Effector memory CD8-positive, alpha-beta T cell (primary cell): ENCODE measurements at regions not wholly inside any gene's neighbourhood (a gene's known extent, or its start where the extent isn't known, plus 50 kb on each side); places are given as distances from the start of the nearest gene placed in this dataset.

ENCODE experiments used
- ATAC-seq: fragments of 150-1000 bp; cut with Tn5 transposase; replicated peaks from 2 replicates; pipeline ENCODE4 v1.10.0; 2021; ENCODE audit warnings: mild to moderate bottlenecking, moderate library complexity
- DNase-seq, 3 experiments: peaks; one replicate each; pipeline ENCODE4 v3.0.0; 2021
- H3K27ac Mint-ChIP-seq, 2 donors: one replicate each; pipeline ENCODE4 v1.8.0; 2022; ENCODE audit warnings: mild to moderate bottlenecking in 2 of 2, mixed read lengths in 2 of 2, moderate library complexity in 2 of 2
- H3K27me3 Mint-ChIP-seq, 2 donors: one replicate each; pipeline ENCODE4 v1.8.0; 2022; ENCODE audit warnings: mixed read lengths in 2 of 2
- H3K36me3 Mint-ChIP-seq: one replicate; pipeline ENCODE4 v1.8.0; 2022; ENCODE audit warnings: mild to moderate bottlenecking, moderate library complexity, mixed read lengths; ENCODE audit not compliant: insufficient read depth
- H3K4me1 Mint-ChIP-seq, 2 donors: one replicate each; pipeline ENCODE4 v1.8.0; 2022; ENCODE audit warnings: low read depth in 2 of 2, mixed read lengths in 2 of 2
- H3K4me3 Mint-ChIP-seq, 2 donors: one replicate each; pipeline ENCODE4 v1.8.0; 2022; ENCODE audit warnings: mild to moderate bottlenecking in 2 of 2, mixed read lengths in 2 of 2, moderate library complexity in 2 of 2
- H3K9me3 Mint-ChIP-seq, 2 donors: one replicate each; pipeline ENCODE4 v1.8.0; 2022; ENCODE audit warnings: mixed read lengths in 2 of 2

DNA sequence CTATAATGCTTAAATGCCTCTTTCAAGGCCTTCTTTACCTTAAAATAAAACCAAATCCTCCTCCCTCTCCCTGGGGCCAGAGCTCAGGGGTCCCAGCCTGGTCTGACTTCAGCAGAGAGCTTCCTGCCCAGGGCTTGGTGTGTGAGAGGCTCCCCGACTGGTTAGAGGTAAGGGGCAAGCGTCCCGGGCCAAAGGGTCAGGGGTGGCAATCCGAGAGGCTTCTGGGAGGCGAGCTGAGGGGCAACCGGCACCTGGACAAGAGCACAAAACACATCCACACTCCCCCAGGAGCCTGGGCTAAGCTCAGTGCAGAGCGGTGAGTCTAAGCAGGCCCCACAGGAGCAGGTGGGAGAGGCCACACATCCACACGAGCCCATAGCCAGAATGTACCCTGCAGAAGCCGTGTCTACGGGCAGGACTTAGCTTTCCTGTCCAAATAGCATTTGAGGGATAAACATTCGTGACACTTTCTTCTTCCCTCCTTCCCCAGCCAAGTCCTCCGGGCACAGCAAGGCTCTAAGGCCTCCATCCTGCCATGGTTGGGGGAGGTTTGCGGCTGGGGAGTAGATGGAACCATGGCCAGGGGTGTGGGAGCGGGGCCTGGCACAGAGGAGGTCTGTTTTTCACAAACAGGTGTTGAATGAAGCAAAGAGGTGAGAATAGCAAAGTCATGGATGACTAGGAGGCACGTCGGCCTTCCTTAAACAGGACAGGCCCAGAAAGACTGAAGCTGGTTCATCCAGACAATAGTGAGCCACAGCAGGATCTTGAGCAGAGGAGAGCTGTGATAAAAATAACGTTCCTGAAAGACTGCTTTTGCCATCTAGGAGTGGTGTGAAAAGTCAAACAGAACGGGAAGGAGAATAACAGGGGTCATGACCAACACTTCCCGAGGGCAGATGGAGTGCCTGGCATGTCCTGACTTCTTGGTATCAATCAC, 98.7 kb upstream of the IQSEC1 start:
- Mint-ChIP-seq H3K4me1 (no peaks in the 10 kb centered on the region), H3K9me3 (no peaks in the 10 kb centered on the region), H3K4me3 (no peak overlapping the region), H3K27me3 (peaks cover 13% of the 10 kb centered on the region in 2 donors), H3K36me3 (no peaks in the 10 kb centered on the region), H3K27ac (no peak overlapping the region)
- no peak for ATAC-seq
- no peak for DNase-seq

GRCh38 chr3:13170317-13170716, 97.1 kb upstream of the IQSEC1 start:
- no peaks in the 10 kb centered on the region for H3K9me3 Mint-ChIP-seq
- ATAC-seq (no peak), DNase-seq (no peak)
- no peaks in the 10 kb centered on the region for H3K36me3 Mint-ChIP-seq
- no peak overlapping the region for H3K4me3 Mint-ChIP-seq
- H3K27ac Mint-ChIP-seq, result no peak overlapping the region
- no peaks in the 10 kb centered on the region for H3K4me1 Mint-ChIP-seq
- peaks cover 13 to 15% of the 10 kb centered on the region in 2 donors for H3K27me3 Mint-ChIP-seq

DNA sequence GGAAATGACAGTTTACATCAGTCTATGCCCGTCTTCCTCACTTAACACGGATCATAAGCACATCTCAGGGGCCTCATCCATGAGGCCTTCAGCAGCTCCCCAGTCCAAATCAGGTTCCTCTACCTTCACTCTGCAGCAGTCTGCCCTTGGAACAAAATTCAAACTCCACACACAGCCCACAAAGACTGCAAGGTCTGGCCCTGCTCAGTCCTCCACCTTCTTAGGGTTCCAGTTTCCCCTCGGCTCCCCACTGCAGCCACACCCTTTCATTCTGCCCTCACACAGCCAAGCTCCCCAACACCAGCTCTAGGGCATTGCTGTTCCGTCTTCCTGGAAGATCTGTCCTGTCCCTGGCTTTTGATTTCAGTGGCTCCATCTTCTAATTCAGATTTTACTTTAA, 95.2 kb upstream of the IQSEC1 start:
- no peak for DNase-seq
- no peak for ATAC-seq
- no peak overlapping the region for H3K27ac Mint-ChIP-seq
- no peaks in the 10 kb centered on the region for H3K9me3 Mint-ChIP-seq
- H3K4me1 Mint-ChIP-seq, result peaks cover 0 to 4% of the 10 kb centered on the region in 2 donors
- H3K27me3 Mint-ChIP-seq, result peaks cover 4 to 8% of the 10 kb centered on the region in 2 donors
- H3K36me3 Mint-ChIP-seq, result no peaks in the 10 kb centered on the region
- H3K4me3 Mint-ChIP-seq, result no peak overlapping the region

DNA sequence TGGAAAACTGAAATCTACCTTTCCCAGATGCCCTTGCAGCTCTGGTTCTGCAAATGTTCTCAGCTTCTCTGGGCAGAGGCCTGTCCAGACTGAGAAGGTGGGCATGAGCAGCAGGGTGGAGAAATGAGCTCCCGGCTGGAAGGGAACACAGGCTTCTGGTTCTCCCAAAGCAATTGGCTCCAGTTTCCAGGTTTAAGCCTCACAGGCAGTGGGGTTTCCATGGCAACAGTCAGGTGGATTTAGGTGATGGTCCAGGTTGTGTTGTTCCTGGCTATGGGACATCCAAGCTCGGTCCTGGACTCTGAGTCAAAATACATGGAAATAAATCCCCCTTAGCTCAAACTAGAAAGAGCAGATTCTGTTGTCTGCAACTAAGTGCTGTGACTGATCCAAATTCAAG, 94.6 kb upstream of the IQSEC1 start:
- no peaks in the 10 kb centered on the region for H3K9me3 Mint-ChIP-seq
- ATAC-seq, result no peak
- peaks cover 0 to 6% of the 10 kb centered on the region in 2 donors for H3K4me1 Mint-ChIP-seq
- no peak for DNase-seq
- H3K27me3 Mint-ChIP-seq, result peaks cover 9 to 14% of the 10 kb centered on the region in 2 donors
- H3K36me3 Mint-ChIP-seq, result no peaks in the 10 kb centered on the region
- no peak overlapping the region for H3K4me3 Mint-ChIP-seq
- H3K27ac Mint-ChIP-seq, result no peak overlapping the region

DNA sequence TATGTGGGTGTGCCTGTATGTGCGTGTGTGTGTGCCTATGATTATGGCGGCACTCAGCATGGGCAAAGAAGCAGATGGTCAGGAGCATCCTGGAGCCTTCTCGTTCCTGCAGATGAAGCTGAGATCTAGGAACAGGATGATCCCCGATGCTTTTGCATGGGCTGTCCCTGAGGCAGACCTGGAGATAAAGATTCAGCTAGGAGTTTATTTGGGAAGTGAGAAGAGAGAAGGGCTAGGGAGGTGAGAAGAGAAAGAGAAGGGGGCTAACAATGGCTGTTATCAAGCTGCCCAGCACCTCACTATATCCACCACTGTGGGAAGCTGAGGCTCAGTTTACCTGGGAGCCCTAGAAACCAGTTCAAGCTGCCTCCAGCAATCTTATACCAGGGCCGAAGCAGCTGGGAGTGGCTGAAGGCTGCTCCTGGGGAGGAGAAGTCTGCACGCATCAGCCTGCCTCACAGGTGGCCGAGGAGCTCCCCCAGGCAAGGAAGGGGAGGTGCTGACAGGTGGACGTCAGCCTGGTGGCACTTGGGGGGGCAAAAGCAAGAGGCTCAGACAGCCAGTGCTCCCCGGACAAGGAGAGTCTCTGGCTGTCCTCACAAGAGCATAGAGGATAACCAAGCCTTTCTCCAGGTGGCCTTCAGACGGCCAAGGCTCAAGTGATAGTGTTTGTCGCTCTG, 94.0 kb upstream of the IQSEC1 start:
- no peaks in the 10 kb centered on the region for H3K36me3 Mint-ChIP-seq
- peaks cover 13 to 18% of the 10 kb centered on the region in 2 donors for H3K27me3 Mint-ChIP-seq
- H3K4me3 Mint-ChIP-seq, result no peak overlapping the region
- H3K27ac Mint-ChIP-seq, result no peak overlapping the region
- ATAC-seq (no peak), DNase-seq (no peak)
- H3K9me3 Mint-ChIP-seq, result no peaks in the 10 kb centered on the region
- H3K4me1 Mint-ChIP-seq, result peaks cover 0 to 6% of the 10 kb centered on the region in 2 donors

GRCh38 chr3:13166243-13167063, 93.2 kb upstream of the IQSEC1 start:
- Mint-ChIP-seq H3K9me3 (no peaks in the 10 kb centered on the region), H3K36me3 (no peaks in the 10 kb centered on the region), H3K27ac (no peak overlapping the region), H3K4me1 (peaks cover 0 to 6% of the 10 kb centered on the region in 2 donors), H3K27me3 (peaks cover 13 to 23% of the 10 kb centered on the region in 2 donors), H3K4me3 (no peak overlapping the region)
- DNase-seq (no peak), ATAC-seq (no peak)

DNA sequence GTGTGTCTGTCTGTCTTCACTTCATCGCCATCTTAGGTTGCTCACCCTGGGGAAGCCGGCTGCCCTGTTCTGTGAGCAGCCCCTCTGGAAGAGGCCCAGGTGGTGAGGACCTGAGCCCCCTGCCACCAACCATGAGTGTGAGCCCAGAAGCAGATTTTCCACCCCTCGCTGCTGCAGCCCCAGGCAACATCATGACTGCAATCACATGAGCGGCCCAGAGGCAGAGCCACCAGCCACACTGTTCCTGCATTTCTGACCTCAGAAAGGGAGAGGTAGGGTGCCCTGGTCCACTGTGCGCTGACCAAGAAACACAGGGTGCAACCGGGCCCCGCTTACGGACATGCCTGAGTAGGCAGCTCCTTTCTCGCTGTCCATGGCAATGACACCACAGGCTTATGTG, 92.3 kb upstream of the IQSEC1 start:
- DNase-seq, result no peak
- no peak overlapping the region for H3K27ac Mint-ChIP-seq
- H3K9me3 Mint-ChIP-seq, result no peaks in the 10 kb centered on the region
- no peak for ATAC-seq
- H3K36me3 Mint-ChIP-seq, result no peaks in the 10 kb centered on the region
- H3K4me1 Mint-ChIP-seq, result peaks cover 0 to 6% of the 10 kb centered on the region in 2 donors
- H3K4me3 Mint-ChIP-seq, result no peak overlapping the region
- peaks cover 21 to 30% of the 10 kb centered on the region in 2 donors for H3K27me3 Mint-ChIP-seq

- Mint-ChIP-seq H3K36me3 (no peaks in the 10 kb centered on the region), H3K4me1 (peaks cover 0 to 6% of the 10 kb centered on the region in 2 donors), H3K4me3 (no peak overlapping the region), H3K27me3 (peaks cover 21 to 31% of the 10 kb centered on the region in 2 donors), H3K27ac (no peak overlapping the region), H3K9me3 (no peaks in the 10 kb centered on the region)
- ATAC-seq (no peak), DNase-seq (no peak)
Observed at GRCh38 chr3:13164893-13165492, 91.8 kb upstream of the IQSEC1 start.

DNA sequence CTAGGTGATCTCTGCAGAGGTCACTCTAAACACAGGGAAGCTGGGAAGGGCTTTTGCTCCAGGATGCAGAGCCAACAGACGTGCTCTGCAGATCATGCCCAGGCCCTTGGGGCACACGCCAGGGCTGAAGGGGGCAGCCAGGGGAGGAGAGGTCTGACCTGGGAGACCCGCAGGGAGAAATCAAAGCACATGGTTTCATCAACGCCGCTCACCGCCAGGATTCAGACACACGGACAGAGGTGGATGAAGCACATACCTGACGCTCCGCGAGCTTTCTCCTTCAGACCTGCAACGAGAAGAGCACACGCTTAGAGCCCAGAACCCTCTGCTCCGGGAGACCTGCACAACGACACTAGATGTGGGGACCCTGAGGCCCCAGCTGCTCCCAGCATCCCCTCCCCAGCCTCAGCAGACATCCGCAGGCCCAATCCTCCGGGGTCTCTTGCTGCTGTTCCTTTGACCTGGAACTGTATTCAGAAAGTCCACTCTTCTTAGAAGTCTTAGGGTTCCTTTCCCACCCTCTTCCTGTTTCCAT, 90.7 kb upstream of the IQSEC1 start:
- H3K36me3 Mint-ChIP-seq, result no peaks in the 10 kb centered on the region
- no peak for DNase-seq
- peaks cover 21 to 31% of the 10 kb centered on the region in 2 donors for H3K27me3 Mint-ChIP-seq
- peaks cover 0 to 6% of the 10 kb centered on the region in 2 donors for H3K4me1 Mint-ChIP-seq
- no peak for ATAC-seq
- H3K4me3 Mint-ChIP-seq, result no peak overlapping the region
- no peak overlapping the region for H3K27ac Mint-ChIP-seq
- H3K9me3 Mint-ChIP-seq, result no peaks in the 10 kb centered on the region

GRCh38 chr3:13162549-13163320, 89.5 kb upstream of the IQSEC1 start:
- Mint-ChIP-seq H3K4me3 (no peak overlapping the region), H3K4me1 (peaks cover 0 to 6% of the 10 kb centered on the region in 2 donors), H3K9me3 (no peaks in the 10 kb centered on the region), H3K36me3 (no peaks in the 10 kb centered on the region), H3K27ac (peak overlapping the region in 1 of 2 donors; percentile 42), H3K27me3 (peaks cover 21 to 31% of the 10 kb centered on the region in 2 donors)
- ATAC-seq, result no peak
- no peak for DNase-seq

DNA sequence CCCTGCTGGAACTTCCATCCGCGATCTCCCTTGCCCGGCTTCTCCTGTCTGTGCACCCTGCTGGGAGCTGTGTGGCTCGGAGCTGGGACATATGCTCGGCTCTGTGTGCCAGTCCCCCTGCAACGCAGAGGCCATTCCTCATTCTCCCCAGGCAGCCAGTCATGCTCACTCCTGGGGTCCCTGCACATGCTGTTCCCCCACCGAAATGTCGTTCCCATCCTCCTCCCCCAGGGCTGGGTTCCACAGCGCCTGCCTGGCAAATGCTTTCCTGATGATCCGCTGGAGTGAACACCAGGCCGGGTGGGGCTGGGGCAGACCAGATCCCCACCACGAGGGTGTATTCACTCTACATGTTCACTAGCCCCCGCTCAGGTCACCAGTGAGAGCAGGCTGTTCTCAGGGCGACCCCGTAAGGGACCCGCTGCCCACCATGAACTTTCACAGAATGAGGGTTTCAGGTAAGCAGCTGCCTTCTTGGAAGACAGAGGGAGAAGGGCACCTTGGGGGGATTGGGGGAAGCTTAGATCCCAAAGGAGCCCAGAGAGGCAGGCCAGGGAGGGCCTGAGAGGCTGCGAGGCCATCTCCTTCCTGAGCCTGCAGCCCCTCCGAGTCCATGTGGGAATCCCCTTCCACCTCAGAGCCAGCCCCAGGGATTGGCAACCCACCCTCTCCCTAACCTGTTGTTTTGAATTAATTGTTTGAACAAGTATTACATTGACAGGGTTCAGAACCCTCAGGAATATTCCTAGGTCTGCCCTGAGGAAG, 88.7 kb upstream of the IQSEC1 start:
- no peak for ATAC-seq
- no peak overlapping the region for H3K27ac Mint-ChIP-seq
- H3K4me3 Mint-ChIP-seq, result no peak overlapping the region
- no peaks in the 10 kb centered on the region for H3K9me3 Mint-ChIP-seq
- no peaks in the 10 kb centered on the region for H3K36me3 Mint-ChIP-seq
- no peak for DNase-seq
- peaks cover 0 to 6% of the 10 kb centered on the region in 2 donors for H3K4me1 Mint-ChIP-seq
- H3K27me3 Mint-ChIP-seq, result peaks cover 21 to 27% of the 10 kb centered on the region in 2 donors
